HG03342 (cell line): ENCODE measurements at regions not wholly inside any gene's neighbourhood (a gene's known extent, or its start where the extent isn't known, plus 50 kb on each side); places are given as distances from the start of the nearest gene placed in this dataset.

ENCODE experiments used
- ATAC-seq: cut with Tn5 transposase; IDR thresholded peaks from one replicate; pipeline ENCODE4 v1.9.1; 2021; ENCODE audit warnings: mild to moderate bottlenecking, moderate library complexity; ENCODE audit not compliant: unreplicated experiment

DNA sequence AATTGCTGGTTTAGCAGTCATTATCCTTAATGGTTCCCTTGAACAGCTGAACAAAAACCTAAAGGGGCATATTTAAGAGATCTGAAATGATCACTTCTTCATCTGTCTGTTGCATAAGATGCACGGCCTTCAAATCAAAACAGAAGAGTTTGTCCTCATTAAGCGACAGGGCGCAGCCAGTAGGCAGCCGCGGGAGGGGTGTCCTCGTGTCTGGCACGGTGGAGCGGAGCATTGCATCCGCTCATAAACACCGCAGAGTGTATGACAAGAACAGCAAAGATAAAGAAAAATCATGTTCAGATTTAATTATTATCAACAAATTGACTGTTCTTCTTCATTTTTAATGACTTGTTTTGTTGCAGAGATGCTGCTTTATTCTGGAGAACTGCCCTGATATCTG is 255.6 kb upstream of the ADARB2 start:
- no peak for ATAC-seq

- ATAC-seq, result no peak
Observed at GRCh38 chr10:1989090-1989489, 251.8 kb upstream of the ADARB2 start.

- ATAC-seq, result no peak
Observed at GRCh38 chr10:1981976-1982375, 244.7 kb upstream of the ADARB2 start.

DNA sequence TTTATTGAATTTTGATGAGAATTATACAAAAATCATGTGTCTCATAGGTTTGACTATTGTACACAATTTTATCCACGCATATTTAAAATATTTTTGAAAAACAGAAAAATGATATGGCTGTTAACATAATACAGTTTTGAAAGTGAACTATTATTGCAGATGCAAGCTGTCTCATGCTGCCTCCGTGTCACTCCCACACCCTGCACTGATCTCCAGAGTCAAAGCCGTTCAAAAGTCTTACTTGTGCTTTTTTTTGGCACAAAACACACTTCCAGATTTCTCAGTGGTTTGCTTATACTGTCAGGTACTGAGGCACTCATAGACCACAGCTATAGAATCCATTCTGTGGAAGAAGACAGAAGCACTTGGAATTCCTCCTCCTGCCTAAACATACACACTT is 243.1 kb upstream of the ADARB2 start:
- no peak for ATAC-seq

GRCh38 chr10:1978584-1978983 is 241.3 kb upstream of the ADARB2 start:
- no peak for ATAC-seq

GRCh38 chr10:1977461-1977860 is 240.1 kb upstream of the ADARB2 start:
- ATAC-seq, result no peak

DNA sequence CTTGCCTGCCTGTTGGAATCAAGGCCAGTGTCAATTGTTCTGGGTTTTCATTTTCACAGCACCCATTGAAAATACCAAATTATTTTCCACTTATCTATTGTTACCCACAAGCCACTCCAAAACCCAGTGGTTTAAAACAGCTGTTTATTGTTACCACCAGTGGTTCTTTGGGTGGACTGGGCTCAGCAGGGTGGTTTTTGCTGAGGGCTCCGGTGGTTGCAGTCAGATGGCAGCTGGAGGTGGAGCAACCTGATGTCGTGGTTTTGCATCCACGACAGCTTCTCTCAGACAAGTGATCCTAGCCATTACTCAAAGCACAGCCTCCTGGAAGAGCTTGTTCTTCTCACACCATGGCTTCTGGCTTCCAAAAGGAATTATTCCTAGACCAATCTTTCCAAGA is 235.1 kb upstream of the ADARB2 start:
- ATAC-seq, result no peak

- ATAC-seq, result no peak
Observed at GRCh38 chr10:1968257-1969033, 231.1 kb upstream of the ADARB2 start.

GRCh38 chr10:1966712-1967376 is 229.5 kb upstream of the ADARB2 start:
- ATAC-seq, result no peak

- no peak for ATAC-seq
Observed at GRCh38 chr10:1964476-1964875, 227.2 kb upstream of the ADARB2 start.

DNA sequence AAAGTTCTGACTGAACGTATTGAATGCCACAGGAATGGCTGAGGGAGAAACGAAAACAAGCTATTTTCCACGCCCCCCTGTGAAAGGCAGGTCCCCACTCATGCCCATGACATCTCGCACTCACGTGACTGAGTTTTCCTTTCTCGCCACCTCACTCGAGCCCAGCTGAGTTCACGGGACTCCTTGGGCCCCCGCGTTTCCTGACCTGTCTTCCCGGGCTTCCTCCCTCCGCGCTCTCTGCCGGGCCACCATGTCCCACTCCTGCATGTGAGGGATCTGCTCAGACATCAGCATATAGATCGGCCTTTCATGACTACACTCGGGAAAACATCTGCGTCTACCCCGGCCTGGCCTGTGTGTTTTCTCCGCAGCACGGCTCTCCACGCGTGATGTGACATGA is 226.0 kb upstream of the ADARB2 start:
- ATAC-seq, result no peak

DNA sequence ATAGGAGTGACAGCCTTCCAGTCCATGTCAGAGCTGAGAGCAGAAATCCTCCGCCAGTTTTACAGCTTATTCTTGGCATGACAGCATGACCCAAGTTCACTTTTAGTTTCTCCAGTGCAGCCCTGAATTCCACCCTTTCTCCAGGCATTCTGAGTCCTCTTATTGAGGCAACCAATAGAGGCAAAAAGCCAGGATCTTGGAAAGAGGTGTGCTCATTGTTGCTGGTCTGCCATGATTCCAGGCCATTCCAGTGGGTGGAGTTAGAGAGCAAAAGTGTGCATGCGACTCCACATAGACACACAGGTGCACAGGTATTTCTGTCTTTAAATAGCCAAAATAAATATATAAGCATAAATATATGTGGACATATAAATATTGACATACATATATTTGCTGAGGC is 224.7 kb upstream of the ADARB2 start:
- ATAC-seq, result no peak

DNA sequence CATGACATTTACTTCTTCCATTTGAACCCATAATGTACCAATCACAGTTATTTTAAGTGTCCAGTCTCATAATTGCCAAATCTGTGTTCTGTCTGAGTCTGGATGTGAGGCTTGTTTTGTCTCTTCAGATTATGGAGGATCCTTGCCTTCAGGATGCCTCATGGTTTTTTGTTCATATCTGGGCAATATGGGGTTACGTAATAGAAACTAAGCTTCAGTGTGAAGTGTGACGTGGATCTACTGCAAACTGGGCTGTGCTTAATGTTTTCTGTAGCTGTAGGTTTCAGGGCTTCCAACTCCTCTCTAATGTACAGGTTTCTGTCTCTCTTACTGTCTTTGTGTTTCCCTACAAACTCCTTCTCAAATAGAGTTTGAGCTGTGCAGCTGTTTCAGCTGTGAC is 223.7 kb upstream of the ADARB2 start:
- no peak for ATAC-seq

- ATAC-seq, result no peak
Observed at GRCh38 chr10:1957057-1957456, 219.7 kb upstream of the ADARB2 start.

GRCh38 chr10:1954300-1954699 is 217.0 kb upstream of the ADARB2 start:
- no peak for ATAC-seq

GRCh38 chr10:1952126-1953095 is 215.1 kb upstream of the ADARB2 start:
- ATAC-seq, result no peak

DNA sequence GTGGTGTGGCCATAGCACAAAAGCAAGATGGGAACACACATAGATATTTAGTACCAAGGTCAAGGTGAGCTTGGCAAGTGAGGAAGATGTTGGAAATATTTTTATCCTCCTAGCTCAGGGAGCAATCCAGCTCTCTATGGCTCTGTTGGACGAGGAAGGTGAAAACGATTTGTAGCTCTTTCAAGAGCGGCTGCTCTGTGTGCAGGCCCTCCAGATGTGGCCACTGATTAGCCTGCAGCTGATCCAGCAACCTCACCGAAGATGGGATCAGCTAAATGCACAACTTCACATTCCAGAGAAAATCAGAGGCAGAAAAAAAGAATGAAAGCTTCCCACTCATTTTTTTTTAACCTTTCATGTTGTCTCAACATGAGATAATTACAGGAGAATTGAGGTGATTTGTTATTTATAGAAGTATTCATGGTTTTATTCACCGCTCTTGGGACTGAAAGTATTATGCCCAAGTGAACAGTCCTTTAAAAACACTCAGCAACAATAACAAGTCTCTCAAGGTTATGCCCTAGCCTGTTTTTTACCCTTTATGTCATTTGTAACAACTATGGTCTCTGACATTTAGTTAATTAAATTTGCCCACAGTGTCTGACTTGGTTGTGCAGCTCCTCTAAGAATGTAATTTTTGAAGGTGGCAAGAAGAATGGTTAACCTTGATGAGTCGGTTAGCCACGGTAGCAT is 213.6 kb upstream of the ADARB2 start:
- ATAC-seq, result no peak

DNA sequence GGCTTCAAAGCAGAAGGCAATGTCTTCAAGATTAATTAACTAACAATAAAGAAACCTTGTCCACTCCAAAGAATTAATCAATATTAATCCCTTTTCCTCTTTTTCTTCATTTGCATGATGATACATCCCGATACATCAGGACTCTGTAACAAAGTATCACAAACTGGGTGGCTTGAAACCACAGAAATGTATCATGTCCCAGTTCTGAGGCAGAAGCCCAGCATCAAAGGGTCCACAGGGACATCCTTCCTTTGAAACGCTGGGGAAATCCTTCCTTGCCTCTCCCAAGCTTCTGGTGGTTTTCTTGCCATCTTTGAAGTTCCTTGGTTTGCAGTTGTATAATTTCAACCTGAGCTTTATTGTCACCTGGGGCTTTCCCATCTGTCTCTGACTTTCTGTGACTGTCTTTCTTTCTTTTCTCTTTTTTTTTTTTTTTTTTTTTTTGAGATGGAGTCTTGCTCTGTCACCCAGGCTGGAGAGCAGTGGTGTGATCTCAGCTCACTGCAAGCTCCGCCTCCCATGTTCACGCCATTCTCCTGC is 210.2 kb upstream of the ADARB2 start:
- no peak for ATAC-seq

DNA sequence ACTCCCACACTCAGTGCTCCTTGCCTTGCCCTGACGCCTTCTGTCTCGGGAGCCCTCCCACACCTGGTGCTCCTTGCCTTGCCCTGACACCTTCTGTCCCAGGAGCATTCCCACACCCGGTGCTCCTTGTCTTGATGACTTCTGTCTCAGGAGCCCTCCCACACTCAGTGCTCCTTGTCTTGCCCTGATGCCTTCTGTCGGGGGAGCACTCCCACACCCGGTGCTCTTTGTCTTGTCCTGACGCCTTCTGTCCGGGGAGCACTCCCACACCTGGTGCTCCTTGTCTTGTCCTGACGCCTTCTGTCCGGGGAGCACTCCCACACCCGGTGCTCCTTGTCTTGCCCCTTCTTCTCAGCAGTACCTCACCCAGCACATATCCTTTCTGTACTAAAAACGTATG is 207.2 kb upstream of the ADARB2 start:
- no peak for ATAC-seq

DNA sequence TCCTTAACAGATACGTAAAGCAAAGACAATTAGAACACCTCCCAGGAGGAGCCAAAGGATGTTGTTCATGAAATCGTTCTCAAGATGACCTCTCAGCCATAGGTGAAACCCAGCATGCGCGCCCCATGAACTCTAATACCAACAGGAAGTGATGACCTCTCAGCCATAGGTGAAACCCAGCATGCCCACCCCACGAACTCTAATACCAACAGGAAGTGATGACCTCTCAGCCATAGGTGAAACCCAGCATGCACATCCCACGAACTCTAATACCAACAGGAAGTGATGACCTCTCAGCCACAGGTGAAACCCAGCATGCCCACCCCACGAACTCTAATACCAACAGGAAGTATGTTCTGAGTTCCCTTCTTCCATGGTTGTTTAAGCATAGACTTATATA is 205.2 kb upstream of the ADARB2 start:
- no peak for ATAC-seq

- ATAC-seq, result no peak
Observed at GRCh38 chr10:1939016-1939415, 201.7 kb upstream of the ADARB2 start.
